HTR-8/SVneo (cell line): ENCODE measurements at regions not wholly inside any gene's neighbourhood (a gene's known extent, or its start where the extent isn't known, plus 50 kb on each side); places are given as distances from the start of the nearest gene placed in this dataset.
"Not testable (repeated sequence)": the region's sequence is repeated elsewhere in the genome, so short reads cannot be mapped to it uniquely, and the experiment has no call there.

Experiments used
- DNase-seq: peaks from one replicate; pipeline ENCODE4 v3.0.0; 2011; ENCODE audit warnings: low spot score, mixed read lengths; ENCODE audit not compliant: insufficient read length
- FAIRE-seq: peaks from 2 replicates; lab custom pipeline; 2011; peaks lifted over from hg19 to GRCh38; lab: Jason Lieb, UNC

GRCh38 chr7:135872861-135873260, 104.3 kb downstream of the MTPN start:
- FAIRE-seq, DNase-seq: not testable (repeated sequence)

GRCh38 chr7:135862586-135863340, 114.2 kb upstream of the FAM180A start:
- no peak for DNase-seq

GRCh38 chr7:135859538-135859937, 110.9 kb upstream of the FAM180A start:
- DNase-seq (no peak), FAIRE-seq (no peak)

More at GRCh38 chr7:135862586-135863340, 114.2 kb upstream of the FAM180A start:
- FAIRE-seq, result no peak

- DNase-seq (no peak), FAIRE-seq (no peak)
Observed at GRCh38 chr7:135858851-135859250, 110.2 kb upstream of the FAM180A start.

GRCh38 chr7:135858379-135858778, 109.8 kb upstream of the FAM180A start:
- no peak for FAIRE-seq
- no peak for DNase-seq

GRCh38 chr7:135857519-135858274, 109.1 kb upstream of the FAM180A start:
- DNase-seq, result no peak
- no peak for FAIRE-seq

GRCh38 chr7:135856356-135857144, 107.9 kb upstream of the FAM180A start:
- no peak for DNase-seq
- FAIRE-seq, result no peak

- no peak for DNase-seq
- FAIRE-seq, result no peak
Observed at GRCh38 chr7:135855846-135856245, 107.2 kb upstream of the FAM180A start.

- DNase-seq, result peak; percentile 18
- no peak for FAIRE-seq
Observed at GRCh38 chr7:135853499-135853898, 104.9 kb upstream of the FAM180A start.

- no peak for DNase-seq
- no peak for FAIRE-seq
Observed at GRCh38 chr7:135853008-135853407, 104.4 kb upstream of the FAM180A start.

GRCh38 chr7:135847242-135847641, 98.6 kb upstream of the FAM180A start:
- FAIRE-seq (no peak), DNase-seq (no peak)

- DNase-seq (no peak), FAIRE-seq (no peak)
Observed at GRCh38 chr7:135846339-135846738, 97.7 kb upstream of the FAM180A start.

- DNase-seq, result no peak
- FAIRE-seq, result no peak
Observed at GRCh38 chr7:135845415-135846075, 96.9 kb upstream of the FAM180A start.

GRCh38 chr7:135844903-135845302, 96.3 kb upstream of the FAM180A start:
- FAIRE-seq (no peak), DNase-seq (no peak)

- no peak for FAIRE-seq
- DNase-seq, result no peak
Observed at GRCh38 chr7:135843214-135843613, 94.6 kb upstream of the FAM180A start.

- FAIRE-seq, result no peak
Observed at GRCh38 chr7:135842446-135843179, 94.0 kb upstream of the FAM180A start.

GRCh38 chr7:135840591-135840990, 92.0 kb upstream of the FAM180A start:
- no peak for DNase-seq
- no peak for FAIRE-seq

More at GRCh38 chr7:135842446-135843179, 94.0 kb upstream of the FAM180A start:
- no peak for DNase-seq

GRCh38 chr7:135837675-135838074, 89.1 kb upstream of the FAM180A start:
- DNase-seq (no peak), FAIRE-seq (no peak)

GRCh38 chr7:135834266-135834665, 85.7 kb upstream of the FAM180A start:
- FAIRE-seq (no peak), DNase-seq (no peak)
